ENCODE measurements at regions not wholly inside any gene's neighbourhood (a gene's known extent, or its start where the extent isn't known, plus 50 kb on each side); places are given as distances from the start of the nearest gene placed in this dataset.
"Not testable (repeated sequence)": the region's sequence is repeated elsewhere in the genome, so short reads cannot be mapped to it uniquely, and the experiment has no call there.

DNA sequence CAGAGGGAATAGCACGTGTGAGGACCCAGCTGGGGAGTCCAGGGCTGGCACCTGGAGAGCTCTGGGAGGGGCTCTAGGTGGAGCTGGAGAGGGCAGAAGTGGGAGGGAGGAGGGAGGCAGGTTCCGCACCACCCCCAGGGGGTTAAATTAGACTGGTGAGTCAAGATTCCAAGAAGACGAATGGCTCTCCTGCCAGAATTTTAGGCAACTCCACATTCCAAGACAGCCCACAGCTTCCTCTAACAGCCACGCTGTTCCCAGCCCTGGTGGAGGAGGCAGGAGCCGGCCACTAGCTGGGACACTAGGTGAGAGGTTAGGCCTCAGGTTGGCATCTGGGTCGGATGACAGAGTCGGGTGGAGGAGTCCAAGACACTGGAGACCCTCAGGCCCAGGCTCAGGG lies 60.2 kb downstream of the TFAP2C start:
- DNase-seq = no peak

DNA sequence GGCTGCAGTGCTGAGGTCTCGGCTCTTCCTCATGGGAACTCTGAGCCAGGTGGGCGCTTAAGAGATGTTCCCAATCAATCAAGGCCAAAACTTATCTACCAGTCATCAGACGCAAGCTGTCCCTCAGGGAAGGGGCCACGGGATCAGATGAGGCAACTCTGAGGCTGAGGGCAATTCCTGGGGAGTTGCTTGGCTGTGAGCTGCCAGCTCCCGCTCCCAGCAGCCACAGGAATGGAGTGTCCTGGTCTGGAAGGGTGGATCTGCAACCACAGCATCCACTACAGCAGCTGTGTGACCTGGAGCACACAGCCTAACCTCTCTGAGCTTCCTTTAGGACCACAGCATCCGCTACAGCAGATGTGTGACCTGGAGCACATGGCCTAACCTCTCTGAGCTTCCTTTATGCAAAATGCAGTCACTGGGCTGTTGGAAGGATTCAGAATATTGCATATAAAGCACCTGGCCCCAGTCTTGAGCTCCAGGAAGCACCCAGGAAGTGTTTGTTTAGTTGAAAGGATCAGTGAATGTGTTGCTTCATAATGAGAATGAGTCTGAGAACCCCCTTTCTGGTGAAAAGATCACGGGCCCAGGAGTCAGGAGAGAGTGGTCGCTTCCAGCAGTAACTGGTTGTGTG lies 60.9 kb downstream of the TFAP2C start:
- no peak for DNase-seq

DNA sequence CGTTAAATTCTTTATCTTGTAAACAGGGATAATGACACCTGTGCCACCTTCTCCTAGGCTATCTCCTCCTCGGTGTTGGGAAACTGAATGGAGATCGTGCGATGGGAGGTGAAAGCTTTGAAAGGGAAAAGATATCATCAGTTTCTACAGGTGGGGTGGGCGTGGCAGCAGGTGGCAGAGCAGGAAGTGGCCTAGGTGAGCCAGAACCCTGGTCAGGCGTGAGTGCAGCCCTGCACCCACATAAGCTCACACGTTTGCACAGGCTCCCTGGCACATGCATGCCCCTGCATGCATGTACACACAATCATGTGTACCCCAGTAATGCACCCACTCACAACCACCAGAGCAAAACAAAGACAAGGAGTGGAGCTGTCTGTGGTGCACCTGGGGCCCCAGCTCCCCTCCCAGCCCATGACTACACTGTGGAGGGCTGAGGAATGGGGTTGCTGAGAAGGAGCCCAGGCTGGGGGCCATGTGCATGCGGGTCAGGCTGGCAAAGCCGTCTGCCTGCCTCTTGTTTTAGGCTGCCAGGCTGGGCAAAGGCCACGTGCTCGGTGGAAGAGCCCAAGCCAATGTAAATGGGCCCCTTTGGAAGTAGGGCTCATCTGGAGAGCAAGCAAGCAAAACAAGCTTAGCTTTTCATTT lies 61.5 kb downstream of the TFAP2C start:
- no peak for DNase-seq

DNA sequence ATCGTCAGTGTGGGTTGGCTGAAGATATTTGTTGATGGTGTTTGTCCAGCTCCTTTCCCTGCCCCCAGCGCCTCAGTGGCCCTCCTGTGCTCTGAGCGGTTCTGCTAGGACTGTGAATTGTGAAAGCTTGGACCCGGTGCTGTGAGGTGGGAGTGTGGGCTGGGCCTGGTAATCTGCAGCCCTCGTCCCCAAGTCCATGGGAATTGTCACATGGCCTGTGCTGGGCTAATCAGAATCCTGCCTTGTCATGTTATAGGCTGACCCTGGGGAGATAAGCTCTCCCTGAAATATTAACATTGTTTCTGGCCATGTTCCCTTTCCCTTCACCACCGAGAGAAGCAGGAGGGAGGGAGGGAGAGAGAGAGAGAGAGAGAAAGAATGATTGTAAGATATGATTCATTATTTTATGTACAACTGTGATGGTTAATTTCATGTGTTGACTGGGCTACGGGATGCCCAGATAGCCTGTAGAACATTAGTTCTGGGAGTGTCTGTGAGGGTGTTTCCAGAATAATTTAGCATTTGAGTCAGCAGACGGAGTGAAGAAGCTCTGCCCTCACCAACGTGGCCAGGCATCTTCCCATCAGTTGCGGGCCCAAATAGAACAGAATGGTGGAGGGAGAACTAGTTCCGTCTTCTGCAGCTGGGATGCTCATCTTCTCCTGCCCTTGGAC lies 62.4 kb downstream of the TFAP2C start:
- no peak for DNase-seq

DNA sequence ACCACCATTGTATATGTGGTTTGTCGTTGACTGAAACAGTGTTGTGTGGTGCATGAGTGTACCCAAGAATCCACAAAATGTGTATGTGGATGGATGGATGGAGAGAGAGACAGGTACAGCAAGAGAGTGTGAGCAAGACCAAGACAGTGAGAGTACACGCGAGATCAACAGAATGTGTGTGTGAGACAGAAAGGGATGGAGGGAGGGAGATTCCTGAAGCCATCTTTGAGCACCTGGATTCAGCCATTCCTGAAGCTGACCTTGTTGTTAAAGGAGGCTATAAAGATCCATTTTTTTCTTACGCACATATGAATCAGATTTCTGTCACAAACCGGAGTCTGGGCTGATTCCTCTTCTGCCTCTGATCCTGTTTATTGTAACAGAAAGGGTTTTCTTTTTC lies 64.1 kb downstream of the TFAP2C start:
- no peak for DNase-seq

DNA sequence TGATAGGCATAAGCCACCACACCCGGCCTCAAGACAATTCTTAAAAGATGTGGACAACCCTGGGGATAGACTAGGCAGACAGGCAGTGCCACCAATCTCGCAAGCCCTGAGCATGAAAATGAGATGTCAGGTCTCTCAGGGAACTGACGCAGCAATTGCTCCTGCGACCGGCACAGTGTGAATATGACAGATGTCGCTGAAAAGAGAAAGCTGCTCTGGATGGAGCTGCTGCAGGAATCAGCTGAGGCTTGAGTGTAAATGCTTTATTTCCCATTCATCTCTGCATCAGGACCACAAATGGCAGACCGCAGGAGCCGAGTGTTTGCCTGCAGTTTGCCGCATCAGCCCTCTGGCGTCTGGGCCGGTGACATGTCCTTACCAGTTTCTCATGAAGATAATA lies 68.4 kb downstream of the TFAP2C start:
- no peak for DNase-seq

DNA sequence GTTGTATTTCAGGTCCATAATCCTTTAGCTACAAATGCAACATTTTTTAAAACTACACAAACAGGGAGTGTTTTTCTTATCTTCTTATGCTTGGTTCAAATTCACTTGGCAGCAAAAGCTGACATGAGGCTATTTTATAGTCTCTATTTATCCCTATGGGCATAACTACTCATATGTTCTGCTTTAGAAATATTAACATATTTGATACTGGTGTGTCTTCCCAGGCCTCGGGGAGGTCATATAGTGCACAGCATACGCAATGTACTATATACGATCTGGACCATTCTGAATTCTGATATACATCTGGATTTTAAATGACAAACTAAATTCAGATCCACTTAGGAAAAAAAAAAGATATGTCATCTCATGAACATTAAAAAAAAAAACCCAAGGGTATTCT lies 69.2 kb downstream of the TFAP2C start:
- DNase-seq = no peak

DNA sequence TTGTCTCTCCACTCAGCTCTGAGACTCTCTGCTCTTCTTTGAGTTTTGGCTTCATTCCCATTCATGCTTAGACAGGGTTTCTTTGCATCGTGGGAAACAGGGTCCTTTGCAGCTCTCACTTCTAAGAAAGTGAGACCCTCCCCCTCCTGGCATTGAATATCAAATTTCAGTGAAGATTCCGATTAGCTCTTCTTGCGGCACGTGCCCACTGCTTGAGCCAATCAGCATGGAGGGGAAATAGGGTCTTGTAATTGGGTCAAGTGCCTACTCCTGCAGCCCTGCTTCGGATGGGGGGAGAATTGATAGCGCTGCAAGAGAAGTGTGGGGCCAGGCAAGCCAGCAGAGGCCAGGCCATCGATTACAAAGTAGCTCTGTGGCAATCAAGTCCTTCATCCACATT lies 69.6 kb downstream of the TFAP2C start:
- no peak for DNase-seq

DNA sequence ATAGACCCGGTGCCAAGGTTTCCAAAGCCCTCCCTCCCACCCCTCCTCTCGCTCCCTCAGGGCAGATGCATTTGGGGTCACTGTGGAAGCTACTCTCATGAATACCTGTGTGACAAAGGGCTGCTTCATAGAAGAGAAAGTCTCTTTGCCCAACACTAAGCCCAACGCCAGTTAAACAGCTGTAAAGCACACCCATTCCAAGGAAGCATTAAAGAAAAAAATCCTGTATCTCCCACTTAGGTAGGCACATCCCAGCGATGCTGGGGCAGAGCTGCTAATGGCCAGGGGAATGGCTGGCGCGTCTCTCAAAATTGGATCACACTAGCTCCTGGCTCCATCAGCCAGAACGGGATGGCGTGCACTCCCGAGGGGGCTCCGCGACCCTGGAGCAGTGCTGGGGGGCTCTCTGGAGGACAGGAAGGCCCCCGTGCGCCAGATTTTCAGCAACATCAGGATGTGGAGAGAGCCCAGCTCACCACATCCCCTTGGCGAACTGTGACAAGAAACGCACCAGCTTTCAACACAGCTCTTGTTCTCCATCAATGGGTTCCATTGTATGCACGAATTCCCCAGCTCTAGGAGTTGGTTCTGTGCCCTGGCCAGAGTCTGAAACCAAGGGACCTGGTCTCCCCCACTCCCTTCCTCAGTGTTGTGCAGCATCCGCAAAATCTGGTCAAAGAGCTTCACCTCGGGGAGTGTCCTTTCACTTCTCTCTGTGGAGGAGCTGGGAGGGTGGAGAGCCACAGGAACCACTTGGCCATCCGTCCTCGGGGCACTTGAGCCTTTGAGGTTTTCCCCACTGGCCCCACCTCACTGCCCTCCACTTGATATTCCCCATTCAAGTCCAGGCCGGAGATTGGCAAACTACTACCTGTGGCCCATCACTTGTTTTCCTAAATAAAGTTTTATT lies 74.1 kb downstream of the TFAP2C start:
- DNase-seq = no peak

DNA sequence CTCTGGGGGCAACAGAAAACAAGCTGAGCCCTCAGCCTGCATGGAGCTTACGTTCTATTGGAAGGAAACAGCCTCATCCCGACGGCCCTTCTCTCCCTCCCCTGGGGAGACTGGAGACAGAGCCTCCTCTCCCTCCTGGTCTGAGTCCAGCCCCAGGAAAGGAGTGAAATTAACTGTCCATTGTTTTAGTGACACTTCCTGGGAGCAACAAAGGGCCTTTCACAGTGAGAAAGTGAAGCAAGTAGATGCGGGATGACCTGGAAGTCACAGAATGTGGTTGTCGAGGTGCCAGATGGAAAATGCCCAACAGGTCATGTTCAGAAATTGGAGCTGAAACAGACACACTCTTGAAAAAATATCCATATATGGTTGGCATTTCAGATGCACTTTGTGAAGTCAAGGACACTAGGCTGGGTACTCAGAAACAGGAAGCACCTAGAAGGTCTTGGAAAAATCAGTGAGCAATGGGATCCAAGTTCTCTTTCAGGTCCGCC lies 77.8 kb downstream of the TFAP2C start:
- no peak for DNase-seq

DNA sequence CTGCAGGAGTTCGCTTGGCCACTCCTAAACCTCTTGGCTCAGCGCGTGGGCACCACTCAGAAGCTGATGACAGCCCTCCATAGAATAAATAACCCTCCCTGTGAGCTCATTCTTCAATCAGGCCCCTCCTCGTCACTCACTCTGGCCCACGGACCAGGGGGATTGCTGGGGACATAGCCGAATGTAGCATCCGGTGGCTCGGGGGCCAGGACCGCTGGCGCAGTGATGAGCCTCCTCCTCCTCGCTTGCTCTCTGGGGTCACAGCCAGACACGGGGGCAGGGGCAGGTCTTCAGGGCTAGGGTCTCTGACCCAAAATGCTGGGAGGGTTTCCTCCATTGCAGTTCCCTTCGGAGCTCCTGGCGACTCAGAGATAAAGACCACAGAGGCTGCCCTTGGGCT lies 79.9 kb downstream of the TFAP2C start:
- no peak for DNase-seq

DNA sequence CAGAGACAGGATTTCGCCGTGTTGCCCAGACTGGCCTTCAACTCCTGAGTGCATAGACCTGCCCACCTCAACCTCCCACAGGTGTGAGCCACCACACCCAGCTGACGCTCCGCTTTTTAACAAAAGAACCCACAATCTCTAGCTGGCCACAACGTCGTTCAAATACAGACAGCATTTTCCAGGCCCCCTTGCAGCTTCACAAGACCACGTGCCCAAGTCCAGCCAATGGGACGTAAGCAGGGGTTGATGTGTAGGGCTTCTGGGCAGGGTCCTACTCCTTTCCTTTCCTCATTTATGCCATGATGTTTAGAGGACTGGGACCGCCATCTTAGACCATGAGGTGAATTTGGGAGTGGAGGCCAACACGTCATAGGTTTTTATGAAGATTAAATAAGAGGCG lies 81.0 kb downstream of the TFAP2C start:
- DNase-seq = no peak

DNA sequence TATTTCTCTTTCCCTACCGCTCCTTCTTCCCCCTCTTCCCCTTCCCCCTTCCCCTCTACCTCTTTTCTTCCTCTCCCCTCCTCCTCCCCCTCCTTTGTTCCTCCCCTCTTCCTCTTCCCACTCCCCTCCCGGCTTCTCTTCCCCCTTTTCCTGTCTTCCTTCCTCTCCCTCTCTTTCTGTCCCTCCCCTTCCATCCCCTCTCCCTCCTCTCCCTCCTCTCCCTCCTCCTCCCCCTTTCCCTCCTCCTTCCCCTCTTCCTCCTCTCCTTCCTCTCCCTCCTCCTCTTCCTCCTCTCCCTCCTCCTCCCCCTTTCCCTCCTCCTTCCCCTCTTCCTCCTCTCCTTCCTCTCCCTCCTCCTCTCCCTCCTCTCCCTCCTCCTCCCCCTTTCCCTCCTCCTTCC lies 81.5 kb downstream of the TFAP2C start:
- not testable (repeated sequence) for DNase-seq

DNA sequence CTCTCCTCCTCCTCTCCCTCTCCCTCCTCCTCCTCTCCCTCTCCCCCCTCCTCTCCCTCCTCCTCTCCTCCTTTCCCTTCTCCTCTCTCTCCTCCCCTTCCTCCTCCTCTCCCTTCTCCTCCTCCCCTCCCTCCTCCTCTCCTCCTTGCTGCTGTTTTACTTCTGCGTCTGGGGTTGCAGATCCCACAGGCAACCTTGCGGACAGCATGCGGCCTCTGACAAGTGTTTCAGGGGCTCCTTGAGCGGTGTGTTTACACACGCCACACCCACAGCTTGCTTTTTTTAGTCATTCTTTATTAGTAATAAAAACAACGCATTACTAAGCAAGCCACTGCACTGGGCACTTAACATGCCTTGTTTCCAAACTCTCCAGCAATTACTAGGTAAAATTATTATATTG lies 81.9 kb downstream of the TFAP2C start:
- DNase-seq = no peak

DNA sequence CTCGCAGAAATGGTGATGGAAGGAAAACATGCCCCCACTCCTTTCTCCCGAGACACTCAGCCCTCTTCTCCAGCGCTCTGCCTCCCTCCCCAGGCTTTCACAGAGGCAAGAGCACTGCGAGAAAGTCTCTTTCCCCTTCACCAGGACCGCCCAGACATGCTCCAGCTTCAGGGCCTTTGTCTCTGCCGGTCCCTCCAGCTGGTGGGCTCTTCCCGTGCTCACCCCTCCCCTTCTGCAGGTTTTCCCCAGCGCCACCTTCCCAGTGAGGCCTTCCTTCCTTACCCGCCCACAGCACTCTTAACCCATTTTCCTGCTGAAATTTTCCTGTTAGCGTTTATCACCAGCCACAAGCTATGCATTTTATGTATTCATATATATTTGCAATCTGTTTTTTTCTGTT lies 86.2 kb downstream of the TFAP2C start:
- DNase-seq = no peak

DNA sequence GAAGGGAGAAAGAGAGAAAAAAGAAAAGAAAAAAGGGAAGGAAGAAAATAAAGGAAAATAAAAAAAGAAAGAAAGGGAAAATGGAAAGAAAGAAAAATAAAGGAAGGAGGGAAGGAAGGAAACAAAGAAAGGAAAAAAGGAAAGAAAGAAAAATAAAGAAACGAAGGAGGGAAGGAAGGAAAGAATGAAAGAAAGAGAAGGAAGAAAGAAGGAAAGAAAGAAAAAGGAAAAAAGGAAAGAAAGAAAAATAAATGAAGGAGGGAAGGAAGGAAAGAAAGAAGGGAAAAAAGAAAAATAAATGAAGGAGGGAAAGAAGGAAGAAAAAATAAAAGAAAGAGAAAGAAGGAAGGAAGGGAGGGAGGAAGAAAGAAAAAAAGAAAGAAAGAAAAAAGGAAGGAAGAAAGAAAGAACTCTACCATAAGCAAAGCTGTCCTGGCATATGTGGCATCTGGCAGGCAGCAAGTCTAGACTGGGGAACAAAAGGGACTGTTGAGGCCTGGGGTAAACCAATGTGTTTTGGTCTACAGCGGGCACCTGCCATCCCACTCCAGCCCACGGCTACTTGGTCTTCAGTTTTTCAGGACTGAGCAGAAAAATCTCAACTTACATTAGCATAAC lies 86.9 kb downstream of the TFAP2C start:
- DNase-seq = no peak

DNA sequence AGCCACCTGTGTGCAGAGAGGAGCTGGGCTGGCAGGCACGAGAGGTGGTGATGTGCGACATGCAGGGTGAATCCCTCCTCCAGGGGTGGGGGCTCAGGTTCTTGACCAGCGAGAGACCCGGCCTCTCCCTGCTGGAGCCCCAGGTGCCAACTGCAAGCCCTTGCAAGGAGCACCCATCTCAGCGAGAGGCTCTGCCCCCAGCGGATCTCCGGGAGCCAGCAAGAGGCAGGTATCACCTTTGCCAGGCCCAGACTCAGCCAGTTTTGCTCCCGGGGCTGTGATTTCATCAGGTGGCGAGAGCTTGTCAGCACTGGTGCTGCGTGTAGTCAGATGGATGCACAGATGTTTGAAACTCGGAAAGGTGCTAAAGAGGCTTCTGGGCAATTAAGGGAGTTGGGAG lies 87.7 kb downstream of the TFAP2C start:
- DNase-seq = no peak

DNA sequence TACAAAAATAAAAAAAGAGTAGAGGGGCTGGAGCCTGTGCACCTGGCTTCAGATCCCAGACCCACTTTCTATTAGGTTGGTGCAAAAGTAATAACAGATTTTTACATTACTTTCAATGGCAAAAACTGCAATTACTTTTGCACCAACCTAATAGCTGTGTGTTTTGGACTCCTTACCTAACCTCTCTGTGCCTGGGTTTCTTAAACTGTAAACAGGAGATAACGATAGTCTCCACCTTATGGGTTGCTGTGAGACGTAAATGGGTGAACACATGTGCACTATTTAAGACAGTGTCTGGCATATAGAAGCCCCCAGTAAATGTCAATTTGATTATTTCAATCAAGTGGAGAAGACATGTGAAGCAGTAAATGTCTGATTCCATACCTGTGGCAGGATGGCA lies 89.7 kb downstream of the TFAP2C start:
- no peak for DNase-seq

DNA sequence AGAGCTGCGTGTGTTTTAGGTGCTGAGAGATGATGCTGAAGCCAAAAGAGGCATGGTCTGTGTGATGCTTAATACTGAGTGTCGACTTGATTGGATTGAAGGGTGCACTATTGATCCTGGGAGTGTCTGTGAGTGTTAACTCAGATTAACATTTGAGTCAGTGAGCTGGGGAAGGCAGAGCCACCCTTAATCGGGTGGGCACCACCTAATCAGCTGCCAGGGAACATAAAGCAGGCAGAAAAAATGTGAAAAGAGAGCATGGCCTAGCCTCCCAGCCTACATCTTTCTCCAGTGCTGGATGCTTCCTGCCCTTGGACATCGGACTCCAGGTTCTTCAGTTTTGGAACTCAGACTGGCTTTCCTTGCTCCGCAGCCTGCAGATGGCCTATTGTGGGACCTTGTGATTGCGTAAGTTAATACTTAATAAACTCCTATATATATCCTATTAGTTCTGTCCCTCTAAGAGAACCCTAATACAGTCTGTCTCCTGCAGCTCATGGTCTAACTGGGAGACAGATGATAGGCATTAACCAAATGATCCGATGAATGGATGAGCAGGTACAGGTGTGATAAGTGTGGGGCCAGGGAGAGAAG lies 91.6 kb downstream of the TFAP2C start:
- DNase-seq = no peak

DNA sequence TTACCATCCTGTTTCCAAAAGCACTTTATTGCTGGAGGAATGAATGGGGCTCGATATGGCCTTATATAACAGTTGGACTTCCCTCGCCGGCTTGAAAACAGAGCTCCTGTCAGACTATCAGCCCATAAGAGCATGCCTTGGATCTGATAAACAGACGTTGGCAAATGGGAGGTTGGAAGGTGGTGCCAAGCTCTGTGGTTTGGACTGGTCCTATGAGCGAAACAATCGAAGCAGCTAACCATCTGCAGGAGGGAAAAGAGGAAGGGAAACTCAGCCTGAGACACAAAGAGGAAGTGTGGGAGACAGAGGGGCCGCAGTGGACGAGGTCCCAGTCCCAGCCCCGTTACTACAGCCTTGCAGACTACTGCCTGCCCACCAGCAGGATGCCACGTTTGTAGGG lies 92.9 kb downstream of the TFAP2C start:
- DNase-seq = no peak

DNA sequence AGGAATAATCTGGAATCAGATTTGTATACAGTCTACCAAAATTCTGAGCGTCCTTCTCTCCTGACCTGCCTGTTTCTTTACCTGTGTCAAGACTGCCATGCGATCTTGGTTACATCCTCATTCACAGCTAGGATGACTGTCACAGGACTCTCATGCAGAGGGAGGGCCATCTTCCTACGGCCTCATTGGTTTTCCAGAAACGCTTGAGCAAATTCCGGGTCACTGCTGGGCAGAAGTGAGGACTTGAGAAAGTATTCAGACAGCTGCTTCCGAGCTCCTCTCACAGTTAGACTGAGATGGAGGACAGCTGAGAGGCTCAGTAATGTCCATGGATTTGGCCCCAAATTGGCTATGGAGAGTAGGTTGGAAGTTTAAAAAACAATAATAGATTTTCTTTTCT lies 94.2 kb downstream of the TFAP2C start:
- no peak for DNase-seq

DNA sequence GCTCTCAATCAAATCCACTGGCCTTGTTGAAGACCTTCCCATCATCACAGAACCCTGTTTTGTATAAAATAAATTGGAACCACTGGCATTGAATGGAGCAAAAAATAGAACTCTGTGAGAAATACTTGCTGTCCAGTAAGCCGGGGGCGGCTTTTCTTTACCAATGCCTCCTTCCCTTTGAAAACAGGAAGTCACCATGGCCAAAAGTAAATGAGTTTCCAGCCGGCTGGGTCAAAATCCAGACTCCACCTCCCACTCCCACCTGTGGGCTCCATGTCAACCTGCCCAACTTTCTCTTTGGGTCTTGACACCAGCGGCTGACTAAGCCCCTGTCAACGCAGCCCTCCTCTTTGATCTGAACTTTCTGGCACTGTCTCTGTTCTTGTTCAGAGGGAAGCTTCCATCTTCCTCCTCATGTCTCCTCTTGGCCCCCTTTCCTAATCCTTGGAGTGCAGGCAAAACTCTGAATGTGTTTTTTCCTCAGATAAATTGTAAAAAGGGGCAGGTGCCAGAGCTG lies 95.2 kb downstream of the TFAP2C start:
- no peak for DNase-seq
